ENCODE measurements at regions not wholly inside any gene's neighbourhood (a gene's known extent, or its start where the extent isn't known, plus 50 kb on each side); places are given as distances from the start of the nearest gene placed in this dataset.

- TF ChIP-seq EZH2phosphoT487 (IDR thresholded peaks at IDR 0.05; ENCODE audit: insufficient read depth, low read depth), result no peak
- no peak for TF ChIP-seq EZH2 (IDR thresholded peaks at IDR 0.05; ENCODE audit: insufficient read depth, poor library complexity, severe bottlenecking)
- H3K4me2 ChIP-seq (ENCODE audit: unreplicated experiment), result no peak overlapping the region
Measured at GRCh38 chr7:138196971-138197896, 121.0 kb downstream of the AKR1D1 start.

GRCh38 chr7:138204285-138204981, 128.2 kb downstream of the AKR1D1 start:
- Histone ChIP-seq H3K36me3 (ENCODE audit: low read depth) (no peaks in the 10 kb centered on the region), H3K27me3 (replicated peaks; ENCODE audit: insufficient read depth) (no peaks in the 10 kb centered on the region), H3F3A (ENCODE audit: insufficient read depth) (no peaks in the 10 kb centered on the region), H3K9me3 (ENCODE audit: low read depth) (no peaks in the 10 kb centered on the region), H3K9me2 (ENCODE audit: insufficient read depth) (no peaks in the 10 kb centered on the region), H3K27ac (no peak overlapping the region), H4K20me1 (ENCODE audit: insufficient read depth) (no peaks in the 10 kb centered on the region), H3K9ac (no peak overlapping the region), H3K4me3 (no peak overlapping the region), H3K4me2 (ENCODE audit: unreplicated experiment) (no peak overlapping the region), H3K4me1 (ENCODE audit: insufficient read depth) (no peaks in the 10 kb centered on the region), H2AFZ (no peak overlapping the region), H3K79me2 (ENCODE audit: insufficient read depth) (no peaks in the 10 kb centered on the region)
- no peak for DNase-seq
- in situ Hi-C loops (cut with MboI), result no loop called here
- WGBS, 2 experiments (ENCODE audit: low coverage in 1 of 2, low lambda C conversion rate in 2 of 2, missing lambda C conversion rate in 2 of 2), result 14 to 15% methylated on average over 5 of the region's 5 CpGs
- no peak for TF ChIP-seq EZH2 (IDR thresholded peaks at IDR 0.05; ENCODE audit: insufficient read depth, poor library complexity, severe bottlenecking)
- TF ChIP-seq EZH2phosphoT487 (IDR thresholded peaks at IDR 0.05; ENCODE audit: insufficient read depth, low read depth), result no peak

More at GRCh38 chr7:138196971-138197896, 121.0 kb downstream of the AKR1D1 start:
- Histone ChIP-seq H3K27ac (no peak overlapping the region), H3K36me3 (ENCODE audit: low read depth) (no peaks in the 10 kb centered on the region), H3K4me1 (ENCODE audit: insufficient read depth) (no peaks in the 10 kb centered on the region), H3K9me2 (ENCODE audit: insufficient read depth) (no peaks in the 10 kb centered on the region), H4K20me1 (ENCODE audit: insufficient read depth) (no peaks in the 10 kb centered on the region), H3K9me3 (ENCODE audit: low read depth) (no peaks in the 10 kb centered on the region), H3K9ac (no peak overlapping the region), H3K79me2 (ENCODE audit: insufficient read depth) (no peaks in the 10 kb centered on the region), H3F3A (ENCODE audit: insufficient read depth) (no peaks in the 10 kb centered on the region), H3K27me3 (replicated peaks; ENCODE audit: insufficient read depth) (no peaks in the 10 kb centered on the region), H3K4me3 (no peak overlapping the region), H2AFZ (no peak overlapping the region)
- no peak for DNase-seq
- WGBS, 2 experiments (ENCODE audit: low coverage in 1 of 2, low lambda C conversion rate in 2 of 2, missing lambda C conversion rate in 2 of 2), result 2 to 4% methylated on average over 2 of the region's 2 CpGs
- in situ Hi-C loops (cut with MboI), result no loop called here

- no peak overlapping the region for H3K4me3 ChIP-seq
- H3K27me3 ChIP-seq (replicated peaks; ENCODE audit: insufficient read depth), result no peaks in the 10 kb centered on the region
- H3K79me2 ChIP-seq (ENCODE audit: insufficient read depth), result no peaks in the 10 kb centered on the region
- H3K36me3 ChIP-seq (ENCODE audit: low read depth), result no peaks in the 10 kb centered on the region
- no peak for TF ChIP-seq EZH2phosphoT487 (IDR thresholded peaks at IDR 0.05; ENCODE audit: insufficient read depth, low read depth)
- no peak for TF ChIP-seq EZH2 (IDR thresholded peaks at IDR 0.05; ENCODE audit: insufficient read depth, poor library complexity, severe bottlenecking)
- H3K4me2 ChIP-seq (ENCODE audit: unreplicated experiment), result no peak overlapping the region
- H3K9me3 ChIP-seq (ENCODE audit: low read depth), result no peaks in the 10 kb centered on the region
- H2AFZ ChIP-seq, result no peak overlapping the region
- no peaks in the 10 kb centered on the region for H3K4me1 ChIP-seq (ENCODE audit: insufficient read depth)
- WGBS, 2 experiments (ENCODE audit: low coverage in 1 of 2, low lambda C conversion rate in 2 of 2, missing lambda C conversion rate in 2 of 2), result 21 to 33% methylated on average over 2 of the region's 2 CpGs
- no peak overlapping the region for H3K9ac ChIP-seq
- no peak for DNase-seq
- no peak overlapping the region for H3K27ac ChIP-seq
- in situ Hi-C loops (cut with MboI), result no loop called here
- H3K9me2 ChIP-seq (ENCODE audit: insufficient read depth), result no peaks in the 10 kb centered on the region
- no peaks in the 10 kb centered on the region for H3F3A ChIP-seq (ENCODE audit: insufficient read depth)
- no peaks in the 10 kb centered on the region for H4K20me1 ChIP-seq (ENCODE audit: insufficient read depth)
Measured at GRCh38 chr7:138204982-138205298, 128.7 kb downstream of the AKR1D1 start.

- no peak overlapping the region for H3K4me3 ChIP-seq
- no peaks in the 10 kb centered on the region for H3K27me3 ChIP-seq (replicated peaks; ENCODE audit: insufficient read depth)
- H3K4me1 ChIP-seq (ENCODE audit: insufficient read depth), result no peaks in the 10 kb centered on the region
- no peak overlapping the region for H3K27ac ChIP-seq
- DNase-seq, result no peak
- TF ChIP-seq EZH2phosphoT487 (IDR thresholded peaks at IDR 0.05; ENCODE audit: insufficient read depth, low read depth) (no peak), EZH2 (IDR thresholded peaks at IDR 0.05; ENCODE audit: insufficient read depth, poor library complexity, severe bottlenecking) (no peak)
- in situ Hi-C loops (cut with MboI), result no loop called here
- H4K20me1 ChIP-seq (ENCODE audit: insufficient read depth), result no peaks in the 10 kb centered on the region
- no peaks in the 10 kb centered on the region for H3F3A ChIP-seq (ENCODE audit: insufficient read depth)
- H3K36me3 ChIP-seq (ENCODE audit: low read depth), result no peaks in the 10 kb centered on the region
- H3K9ac ChIP-seq, result no peak overlapping the region
- no peaks in the 10 kb centered on the region for H3K9me2 ChIP-seq (ENCODE audit: insufficient read depth)
- H3K9me3 ChIP-seq (ENCODE audit: low read depth), result no peaks in the 10 kb centered on the region
- no peak overlapping the region for H2AFZ ChIP-seq
- no peak overlapping the region for H3K4me2 ChIP-seq (ENCODE audit: unreplicated experiment)
- WGBS, 2 experiments (ENCODE audit: low coverage in 1 of 2, low lambda C conversion rate in 2 of 2, missing lambda C conversion rate in 2 of 2), result 11 to 20% methylated on average over 2 of the region's 2 CpGs
- H3K79me2 ChIP-seq (ENCODE audit: insufficient read depth), result no peaks in the 10 kb centered on the region
Measured at GRCh38 chr7:138205614-138206150, 129.4 kb downstream of the AKR1D1 start.
